ENCODE measurements at regions not wholly inside any gene's neighbourhood (a gene's known extent, or its start where the extent isn't known, plus 50 kb on each side); places are given as distances from the start of the nearest gene placed in this dataset.

GRCh38 chrX:28039258-28039657 lies 58.0 kb upstream of the DCAF8L1 start:
- H3K36me3 ChIP-seq (ENCODE audit: control insufficient read depth, insufficient read depth, low read length, severe bottlenecking) = no peaks in the 10 kb centered on the region

More at GRCh38 chrX:28039258-28039657, 58.0 kb upstream of the DCAF8L1 start:
- H3K4me3 ChIP-seq (ENCODE audit: low read length) = no peak overlapping the region
- H3K4me1 ChIP-seq (ENCODE audit: control insufficient read depth, insufficient read depth, low read length) = no peaks in the 10 kb centered on the region
- peaks cover 5% of the 10 kb centered on the region for H3K9me3 ChIP-seq (ENCODE audit: control insufficient read depth, low read length)
- no peaks in the 10 kb centered on the region for H3K27me3 ChIP-seq (replicated peaks; ENCODE audit: control insufficient read depth, insufficient read depth, low read length)
- DNase-seq (ENCODE audit: low read depth) = no peak
- H3K9ac ChIP-seq (ENCODE audit: low read length) = no peak overlapping the region

All from adipocyte (in vitro differentiated cells).